ENCODE measurements at regions not wholly inside any gene's neighbourhood (a gene's known extent, or its start where the extent isn't known, plus 50 kb on each side); places are given as distances from the start of the nearest gene placed in this dataset.

DNA sequence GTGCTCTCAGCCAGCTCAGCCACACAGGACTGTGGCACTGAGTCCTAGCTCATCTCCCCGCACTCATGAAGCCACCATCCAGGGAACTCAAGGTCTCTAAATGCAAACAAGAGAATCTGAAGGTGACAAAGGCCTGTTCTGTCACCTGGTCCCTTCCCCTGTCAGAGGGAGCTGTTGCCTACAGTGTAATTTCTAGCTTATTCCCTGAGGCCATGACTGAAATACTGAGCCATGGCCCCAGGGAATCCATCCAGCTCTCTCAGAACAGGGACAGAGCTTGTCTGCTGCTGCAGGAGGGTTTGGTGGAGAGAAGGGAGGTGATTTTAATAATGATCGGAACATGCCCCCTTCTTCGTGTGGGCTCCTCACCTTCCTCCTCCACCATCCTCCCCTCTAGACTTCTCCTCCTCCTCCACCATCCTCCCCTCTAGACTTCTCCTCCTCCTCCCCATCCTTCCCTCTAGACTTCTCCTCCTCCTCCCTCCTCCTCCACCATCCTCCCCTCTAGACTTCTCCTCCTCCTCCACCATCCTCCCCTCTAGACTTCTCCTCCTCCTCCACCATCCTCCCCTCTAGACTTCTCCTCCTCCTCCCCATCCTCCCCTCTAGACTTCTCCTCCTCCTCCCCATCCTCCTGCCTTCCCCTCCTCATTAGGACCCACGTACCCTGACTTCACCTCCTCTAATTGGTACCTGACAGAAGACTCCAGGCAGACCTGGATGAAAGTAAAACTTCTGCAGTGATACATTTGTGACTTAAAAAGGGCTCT is 338.0 kb upstream of the MKI67 start:
- Histone ChIP-seq H3K9me3 (ENCODE audit: control insufficient read depth, insufficient read depth, low read length) (no peaks in the 10 kb centered on the region), H3F3A (ENCODE audit: control insufficient read depth, insufficient read depth) (no peaks in the 10 kb centered on the region), H4K20me1 (ENCODE audit: control insufficient read depth, insufficient read depth, low read depth, low read length) (no peaks in the 10 kb centered on the region), H3K4me3 (ENCODE audit: low read length) (no peak overlapping the region), H3K9me2 (replicated peaks; ENCODE audit: control insufficient read depth, low read length) (no peaks in the 10 kb centered on the region), H3K36me3 (ENCODE audit: control insufficient read depth, low read length) (no peaks in the 10 kb centered on the region), H3K79me2 (ENCODE audit: control insufficient read depth, low read length) (no peaks in the 10 kb centered on the region), H3K27me3 (ENCODE audit: control insufficient read depth, low read length) (no peaks in the 10 kb centered on the region), H3K4me1 (ENCODE audit: control insufficient read depth, low read length) (no peaks in the 10 kb centered on the region), H3K27ac (ENCODE audit: low read depth, low read length) (no peak overlapping the region), H3K4me2 (ENCODE audit: low read length) (no peak overlapping the region)
- TF ChIP-seq, protein P1, sequence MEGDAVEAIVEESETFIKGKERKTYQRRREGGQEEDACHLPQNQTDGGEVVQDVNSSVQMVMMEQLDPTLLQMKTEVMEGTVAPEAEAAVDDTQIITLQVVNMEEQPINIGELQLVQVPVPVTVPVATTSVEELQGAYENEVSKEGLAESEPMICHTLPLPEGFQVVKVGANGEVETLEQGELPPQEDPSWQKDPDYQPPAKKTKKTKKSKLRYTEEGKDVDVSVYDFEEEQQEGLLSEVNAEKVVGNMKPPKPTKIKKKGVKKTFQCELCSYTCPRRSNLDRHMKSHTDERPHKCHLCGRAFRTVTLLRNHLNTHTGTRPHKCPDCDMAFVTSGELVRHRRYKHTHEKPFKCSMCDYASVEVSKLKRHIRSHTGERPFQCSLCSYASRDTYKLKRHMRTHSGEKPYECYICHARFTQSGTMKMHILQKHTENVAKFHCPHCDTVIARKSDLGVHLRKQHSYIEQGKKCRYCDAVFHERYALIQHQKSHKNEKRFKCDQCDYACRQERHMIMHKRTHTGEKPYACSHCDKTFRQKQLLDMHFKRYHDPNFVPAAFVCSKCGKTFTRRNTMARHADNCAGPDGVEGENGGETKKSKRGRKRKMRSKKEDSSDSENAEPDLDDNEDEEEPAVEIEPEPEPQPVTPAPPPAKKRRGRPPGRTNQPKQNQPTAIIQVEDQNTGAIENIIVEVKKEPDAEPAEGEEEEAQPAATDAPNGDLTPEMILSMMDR (IDR thresholded peaks at IDR 0.05; ENCODE audit: low read depth, low read length, poor library complexity, severe bottlenecking), result no peak
- no peak for TF ChIP-seq EZH2phosphoT487 (IDR thresholded peaks at IDR 0.05; ENCODE audit: borderline replicate concordance, low read length)

DNA sequence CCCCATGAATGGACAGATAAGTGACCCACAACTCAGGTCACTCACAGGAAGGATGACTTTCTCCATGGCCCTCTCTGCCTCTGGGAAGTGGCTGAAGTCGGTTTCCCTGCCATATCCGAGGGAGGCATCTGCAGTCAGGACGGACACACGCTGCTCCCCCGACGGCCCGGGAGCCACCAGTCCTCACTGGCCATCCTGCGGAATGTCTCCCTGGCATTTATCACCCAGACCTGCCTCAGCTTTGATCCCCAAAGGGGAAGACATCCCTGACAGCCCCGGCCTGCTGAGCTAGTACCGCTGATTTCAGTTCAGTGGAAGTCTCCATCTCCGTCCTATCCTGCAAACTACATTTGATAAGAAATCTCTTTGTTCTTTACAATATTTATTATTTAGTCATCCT is 339.5 kb upstream of the MKI67 start:
- Histone ChIP-seq H3K36me3 (ENCODE audit: control insufficient read depth, low read length) (no peaks in the 10 kb centered on the region), H4K20me1 (ENCODE audit: control insufficient read depth, insufficient read depth, low read depth, low read length) (no peaks in the 10 kb centered on the region), H3K27ac (ENCODE audit: low read depth, low read length) (no peak overlapping the region), H3K4me2 (ENCODE audit: low read length) (no peak overlapping the region), H3K4me1 (ENCODE audit: control insufficient read depth, low read length) (no peaks in the 10 kb centered on the region), H3K27me3 (ENCODE audit: control insufficient read depth, low read length) (no peaks in the 10 kb centered on the region), H3K9me3 (ENCODE audit: control insufficient read depth, insufficient read depth, low read length) (no peaks in the 10 kb centered on the region), H3K4me3 (ENCODE audit: low read length) (no peak overlapping the region), H3F3A (ENCODE audit: control insufficient read depth, insufficient read depth) (no peaks in the 10 kb centered on the region), H3K79me2 (ENCODE audit: control insufficient read depth, low read length) (no peaks in the 10 kb centered on the region), H3K9me2 (replicated peaks; ENCODE audit: control insufficient read depth, low read length) (no peaks in the 10 kb centered on the region)
- TF ChIP-seq, protein P1 (IDR thresholded peaks at IDR 0.05; ENCODE audit: low read depth, low read length, poor library complexity, severe bottlenecking), result no peak
- no peak for TF ChIP-seq EZH2phosphoT487 (IDR thresholded peaks at IDR 0.05; ENCODE audit: borderline replicate concordance, low read length)

DNA sequence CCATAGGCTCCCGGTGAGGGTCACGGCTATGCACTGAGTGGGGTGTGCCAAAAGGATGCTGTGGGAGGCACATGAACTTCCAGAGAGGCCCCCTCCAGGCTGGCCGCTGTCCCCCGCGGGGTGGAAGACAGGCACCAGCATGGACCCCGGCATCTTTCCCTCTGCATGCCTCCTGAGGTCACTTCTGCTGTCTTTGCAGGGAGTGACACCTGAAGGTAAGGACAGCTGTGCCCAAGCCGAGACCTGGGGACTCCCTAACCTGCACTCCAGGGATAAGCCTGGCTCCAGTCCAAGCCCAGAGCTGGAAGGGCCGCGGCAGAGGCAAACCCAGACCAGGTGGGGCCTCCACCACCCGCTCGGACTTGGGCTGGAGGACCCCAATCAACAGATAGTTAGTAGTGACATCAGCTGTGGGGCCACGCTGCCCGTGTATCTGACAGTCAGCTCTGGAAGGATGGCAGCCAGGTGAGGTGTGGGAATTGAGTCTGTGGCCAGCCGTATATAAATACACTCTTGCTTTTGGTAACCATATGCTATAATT is 340.7 kb upstream of the MKI67 start:
- Histone ChIP-seq H3K27ac (ENCODE audit: low read depth, low read length) (no peak overlapping the region), H3K9me2 (replicated peaks; ENCODE audit: control insufficient read depth, low read length) (no peaks in the 10 kb centered on the region), H3K4me3 (ENCODE audit: low read length) (no peak overlapping the region), H3K36me3 (ENCODE audit: control insufficient read depth, low read length) (no peaks in the 10 kb centered on the region), H3K4me1 (ENCODE audit: control insufficient read depth, low read length) (no peaks in the 10 kb centered on the region), H3K27me3 (ENCODE audit: control insufficient read depth, low read length) (no peaks in the 10 kb centered on the region), H3K79me2 (ENCODE audit: control insufficient read depth, low read length) (no peaks in the 10 kb centered on the region), H3K9me3 (ENCODE audit: control insufficient read depth, insufficient read depth, low read length) (peaks cover 4% of the 10 kb centered on the region; the same call in 1 of the 2 replicates), H4K20me1 (ENCODE audit: control insufficient read depth, insufficient read depth, low read depth, low read length) (no peaks in the 10 kb centered on the region), H3K4me2 (ENCODE audit: low read length) (no peak overlapping the region), H3F3A (ENCODE audit: control insufficient read depth, insufficient read depth) (no peaks in the 10 kb centered on the region)
- no peak for TF ChIP-seq EZH2phosphoT487 (IDR thresholded peaks at IDR 0.05; ENCODE audit: borderline replicate concordance, low read length)
- TF ChIP-seq, protein P1 (IDR thresholded peaks at IDR 0.05; ENCODE audit: low read depth, low read length, poor library complexity, severe bottlenecking), result no peak

Measured in DOHH2 (cell line).